PC-3 (cell line): ENCODE measurements at regions not wholly inside any gene's neighbourhood (a gene's known extent, or its start where the extent isn't known, plus 50 kb on each side); places are given as distances from the start of the nearest gene placed in this dataset.

Experiments used
- ATAC-seq: fragments of 200-7000 bp; cut with Tn5 transposase; 2 replicates; pipeline ENCODE4 v1.9.1; 2020; ENCODE audit warnings: mild to moderate bottlenecking, moderate library complexity
- BruUV-seq: library from RNA; stranded (reverse); fragments of 400-500 nt; replicated peaks from 2 replicates; lab custom pipeline; 2021; lab: Mats Ljungman, UMichigan
- CTCF ChIA-PET: fragments of 300-600 bp; sonication (Branson Sonifier 250); formaldehyde crosslinking; loops from one replicate; lab custom pipeline; 2022; ENCODE audit warnings: antibody characterized with exemption; lab: Charles Lee
- POLR2A ChIA-PET: fragments of 300-600 bp; sonication (Branson Sonifier 250); formaldehyde crosslinking; loops from one replicate; lab custom pipeline; 2022; ENCODE audit warnings: antibody characterized with exemption; ENCODE audit not compliant: unreplicated experiment; lab: Charles Lee
- DNase-seq: peaks from one replicate; pipeline ENCODE4 v3.0.0-alpha.2; 2015
- H2AFZ ChIP-seq: fragments of 300-600 bp; sonication (generic); 2 replicates; pipeline ENCODE4 v1.6.0; 2016; ENCODE audit warnings: antibody characterized with exemption, low read length
- H3F3A ChIP-seq: fragments of 300-600 bp; sonication (generic); one replicate; pipeline ENCODE4 v1.6.0; 2017; ENCODE audit warnings: antibody characterized with exemption, low read length, control low read depth, mild to moderate bottlenecking; ENCODE audit not compliant: unreplicated experiment
- H3K27ac ChIP-seq: fragments of 300-600 bp; sonication (generic); 2 replicates; pipeline ENCODE4 v1.5.1; 2016; ENCODE audit warnings: mild to moderate bottlenecking, low read length
- H3K27me3 ChIP-seq: fragments of 300-600 bp; sonication (generic); 2 replicates; pipeline ENCODE4 v1.6.1; 2016; ENCODE audit warnings: low read length, mixed read lengths
- H3K36me3 ChIP-seq: fragments of 300-600 bp; sonication (generic); 2 replicates; pipeline ENCODE4 v1.6.1; 2016; ENCODE audit warnings: low read depth, mixed run types, low read length, mixed read lengths
- H3K4me1 ChIP-seq: fragments of 300-600 bp; sonication (generic); 2 replicates; pipeline ENCODE4 v1.5.1; 2016; ENCODE audit warnings: low read length; ENCODE audit not compliant: insufficient read depth
- H3K4me2 ChIP-seq: fragments of 300-600 bp; sonication (generic); 2 replicates; pipeline ENCODE4 v1.6.0; 2016; ENCODE audit warnings: low read length
- H3K4me3 ChIP-seq: fragments of 300-600 bp; sonication (generic); 2 replicates; pipeline ENCODE4 v1.5.1; 2016; ENCODE audit warnings: mild to moderate bottlenecking, low read length, mixed read lengths
- H3K79me2 ChIP-seq: fragments of 300-600 bp; sonication (generic); 2 replicates; pipeline ENCODE4 v1.6.1; 2017; ENCODE audit warnings: low read length, mixed read lengths
- H3K9ac ChIP-seq: fragments of 300-600 bp; sonication (generic); 2 replicates; pipeline ENCODE4 v1.6.0; 2016; ENCODE audit warnings: mild to moderate bottlenecking, low read length
- H3K9me2 ChIP-seq: fragments of 300-600 bp; sonication (generic); replicated peaks from 2 replicates; pipeline ENCODE4 v1.6.1; 2016; ENCODE audit warnings: mixed run types, low read length, mixed read lengths
- H3K9me3 ChIP-seq: fragments of 300-600 bp; sonication (generic); 2 replicates; pipeline ENCODE4 v1.6.1; 2016; ENCODE audit warnings: low read length, mixed read lengths
- H4K20me1 ChIP-seq: fragments of 300-600 bp; sonication (generic); 2 replicates; pipeline ENCODE4 v1.6.1; 2016; ENCODE audit warnings: low read length, mixed read lengths
- CTCF ChIP-seq: fragments of 300-600 bp; sonication (generic); conservative IDR thresholded peaks from 2 replicates; pipeline ENCODE4 v1.5.1; 2017; ENCODE audit warnings: antibody characterized with exemption, low read depth, mild to moderate bottlenecking, low read length
- EZH2 ChIP-seq: fragments of 300-600 bp; sonication (generic); IDR thresholded peaks from one replicate; pipeline ENCODE4 v1.6.1; 2017; ENCODE audit warnings: antibody characterized with exemption, mild to moderate bottlenecking, low read length; ENCODE audit not compliant: unreplicated experiment
- EZH2phosphoT487 ChIP-seq: fragments of 300-600 bp; sonication (generic); IDR thresholded peaks from 2 replicates; pipeline ENCODE4 v1.6.1; 2018; ENCODE audit warnings: mild to moderate bottlenecking, antibody characterized with exemption, low read length, borderline replicate concordance
- intact Hi-C: fragments of 100-400 bp; cut with micrococcal nuclease; formaldehyde crosslinking; loops from 2 replicates; pipeline ENCODE4 v1.9.0; 2023

GRCh38 chr1:157240495-157241184, 102.4 kb upstream of the ETV3 start:
- intact Hi-C loops: no loop called here
- H3F3A ChIP-seq: no peaks in the 10 kb centered on the region
- CTCF ChIA-PET: no interaction called here

GRCh38 chr1:157239936-157240335, 101.7 kb upstream of the ETV3 start:
- CTCF ChIA-PET: no interaction called here
- no peaks in the 10 kb centered on the region for H3K9me3 ChIP-seq
- no peaks in the 10 kb centered on the region for H3K9me2 ChIP-seq
- peaks cover 56% of the 10 kb centered on the region for H3K27me3 ChIP-seq
- POLR2A ChIA-PET: no interaction called here
- TF ChIP-seq CTCF (no peak), EZH2 (no peak), EZH2phosphoT487 (no peak)
- no peak overlapping the region for H3K9ac ChIP-seq
- H3K4me3 ChIP-seq: no peak overlapping the region
- DNase-seq: no peak
- no peaks in the 10 kb centered on the region for H4K20me1 ChIP-seq
- no peaks in the 10 kb centered on the region for H3K4me1 ChIP-seq
- no peaks in the 10 kb centered on the region for H3K36me3 ChIP-seq
- BruUV-seq: no TSS peak
- H3K27ac ChIP-seq: no peak overlapping the region
- no peaks in the 10 kb centered on the region for H3F3A ChIP-seq
- no peak overlapping the region for H2AFZ ChIP-seq
- intact Hi-C loops: no loop called here
- ATAC-seq: no peak
- no peaks in the 10 kb centered on the region for H3K79me2 ChIP-seq
- no peak overlapping the region for H3K4me2 ChIP-seq

More at GRCh38 chr1:157240495-157241184, 102.4 kb upstream of the ETV3 start:
- Histone ChIP-seq H4K20me1 (no peaks in the 10 kb centered on the region), H3K27me3 (peaks cover 49% of the 10 kb centered on the region), H3K79me2 (no peaks in the 10 kb centered on the region), H3K9me3 (no peaks in the 10 kb centered on the region), H3K36me3 (no peaks in the 10 kb centered on the region), H3K9me2 (no peaks in the 10 kb centered on the region), H3K4me2 (no peak overlapping the region), H3K4me3 (no peak overlapping the region), H2AFZ (no peak overlapping the region), H3K4me1 (no peaks in the 10 kb centered on the region), H3K27ac (no peak overlapping the region), H3K9ac (no peak overlapping the region)
- ATAC-seq (no peak), DNase-seq (no peak)
- POLR2A ChIA-PET: no interaction called here
- BruUV-seq: no TSS peak
- TF ChIP-seq EZH2phosphoT487 (no peak), CTCF (no peak), EZH2 (no peak)

- intact Hi-C loops: no loop called here
- H3K4me1 ChIP-seq: no peaks in the 10 kb centered on the region
- no peaks in the 10 kb centered on the region for H3K79me2 ChIP-seq
- no peaks in the 10 kb centered on the region for H3F3A ChIP-seq
- no peaks in the 10 kb centered on the region for H4K20me1 ChIP-seq
- H2AFZ ChIP-seq: no peak overlapping the region
- ATAC-seq (no peak), DNase-seq (no peak)
- H3K9ac ChIP-seq: no peak overlapping the region
- TF ChIP-seq EZH2: no peak
- TF ChIP-seq CTCF: no peak
- TF ChIP-seq EZH2phosphoT487: no peak
- peaks cover 67% of the 10 kb centered on the region for H3K27me3 ChIP-seq
- no peak overlapping the region for H3K27ac ChIP-seq
- H3K4me2 ChIP-seq: no peak overlapping the region
- BruUV-seq: no TSS peak
- H3K9me3 ChIP-seq: no peaks in the 10 kb centered on the region
- no peaks in the 10 kb centered on the region for H3K36me3 ChIP-seq
- no peak overlapping the region for H3K4me3 ChIP-seq
- ChIA-PET POLR2A (no interaction called here), CTCF (no interaction called here)
- H3K9me2 ChIP-seq: no peaks in the 10 kb centered on the region
These were observed 100.4 kb upstream of the ETV3 start for GRCh38 chr1:157238585-157238984.
